Transverse colon (tissue), 3 donors: ENCODE measurements at regions not wholly inside any gene's neighbourhood (a gene's known extent, or its start where the extent isn't known, plus 50 kb on each side); places are given as distances from the start of the nearest gene placed in this dataset.

Experiments used
- POLR2A ChIP-seq: fragments of 450-650 bp; IDR thresholded peaks from one replicate; pipeline ENCODE4 v1.6.1; 2016; ENCODE audit warnings: antibody characterized with exemption, mild to moderate bottlenecking, moderate library complexity
- TF ChIP-seq, protein P1 (sequence below), 5 experiments: fragments of 200-600 bp in 3 of 5; fragments of 450-650 bp in 2 of 5; sonication (generic) in 3 of 5; IDR thresholded peaks; 1 replicate in 2 of 5; 2 replicates in 3 of 5; pipeline ENCODE4 v1.5.1; 2016 to 2017; ENCODE audit warnings: antibody characterized with exemption in 5 of 5, inconsistent platforms in 3 of 5, mild to moderate bottlenecking in 2 of 5, moderate library complexity in 1 of 5

DNA sequence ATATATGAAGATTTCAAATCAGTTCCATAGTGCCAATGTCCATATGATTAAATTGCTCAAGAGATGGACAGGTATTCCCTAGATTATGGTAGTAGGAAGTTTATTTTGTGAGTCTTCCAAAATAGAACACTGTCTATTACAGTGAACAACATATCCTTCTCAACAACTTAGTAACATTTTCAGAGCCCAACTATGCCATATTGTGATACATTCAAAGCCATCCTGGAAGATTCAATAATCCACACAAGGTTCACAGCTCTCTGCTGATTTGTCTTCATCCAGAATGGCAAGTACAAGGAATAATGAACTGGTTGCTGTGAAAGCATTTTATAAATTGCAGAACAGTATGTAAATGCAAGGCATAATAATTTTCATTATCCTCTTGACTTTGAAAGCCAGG is 213.9 kb downstream of the CHRM2 start:
- TF ChIP-seq, protein P1, sequence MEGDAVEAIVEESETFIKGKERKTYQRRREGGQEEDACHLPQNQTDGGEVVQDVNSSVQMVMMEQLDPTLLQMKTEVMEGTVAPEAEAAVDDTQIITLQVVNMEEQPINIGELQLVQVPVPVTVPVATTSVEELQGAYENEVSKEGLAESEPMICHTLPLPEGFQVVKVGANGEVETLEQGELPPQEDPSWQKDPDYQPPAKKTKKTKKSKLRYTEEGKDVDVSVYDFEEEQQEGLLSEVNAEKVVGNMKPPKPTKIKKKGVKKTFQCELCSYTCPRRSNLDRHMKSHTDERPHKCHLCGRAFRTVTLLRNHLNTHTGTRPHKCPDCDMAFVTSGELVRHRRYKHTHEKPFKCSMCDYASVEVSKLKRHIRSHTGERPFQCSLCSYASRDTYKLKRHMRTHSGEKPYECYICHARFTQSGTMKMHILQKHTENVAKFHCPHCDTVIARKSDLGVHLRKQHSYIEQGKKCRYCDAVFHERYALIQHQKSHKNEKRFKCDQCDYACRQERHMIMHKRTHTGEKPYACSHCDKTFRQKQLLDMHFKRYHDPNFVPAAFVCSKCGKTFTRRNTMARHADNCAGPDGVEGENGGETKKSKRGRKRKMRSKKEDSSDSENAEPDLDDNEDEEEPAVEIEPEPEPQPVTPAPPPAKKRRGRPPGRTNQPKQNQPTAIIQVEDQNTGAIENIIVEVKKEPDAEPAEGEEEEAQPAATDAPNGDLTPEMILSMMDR (IDR thresholded peaks at IDR 0.05), result no peak
- TF ChIP-seq POLR2A, result no peak
